ENCODE measurements at regions not wholly inside any gene's neighbourhood (a gene's known extent, or its start where the extent isn't known, plus 50 kb on each side); places are given as distances from the start of the nearest gene placed in this dataset.

- 74% methylated on average over 2 of the region's 2 CpGs for WGBS
- Histone ChIP-seq H3K27ac (replicated peaks in 1 of 4) (no peak overlapping the region), H3K27me3 (no peaks in the 10 kb centered on the region), H3K9me3 (peaks cover 0 to 10% (median 4%) of the 10 kb centered on the region in 4 donors), H3K36me3 (no peaks in the 10 kb centered on the region), H3K4me1 (no peaks in the 10 kb centered on the region), H3K4me3 (no peak overlapping the region)
- no peak for DNase-seq (ENCODE audit: extremely low spot score)
- TF ChIP-seq EP300 (IDR thresholded peaks at IDR 0.05) (no peak), POLR2A (IDR thresholded peaks at IDR 0.05; ENCODE audit: low read depth) (no peak), POLR2AphosphoS5 (IDR thresholded peaks at IDR 0.05) (no peak), CTCF (IDR thresholded peaks at IDR 0.05) (no peak)
- intact Hi-C loops (cut with DNase I): no loop called here
These were observed 204.9 kb upstream of the USP24 start for GRCh38 chr1:55420026-55420425.

- Histone ChIP-seq H3K9me3 (peaks cover 0 to 10% (median 4%) of the 10 kb centered on the region in 4 donors), H3K27me3 (no peaks in the 10 kb centered on the region), H3K4me1 (no peaks in the 10 kb centered on the region), H3K4me3 (no peak overlapping the region), H3K27ac (replicated peaks in 1 of 4) (no peak overlapping the region), H3K36me3 (no peaks in the 10 kb centered on the region)
- DNase-seq (ENCODE audit: extremely low spot score): peak; percentile 72
- TF ChIP-seq POLR2A (IDR thresholded peaks at IDR 0.05; ENCODE audit: low read depth) (no peak), EP300 (IDR thresholded peaks at IDR 0.05) (no peak), POLR2AphosphoS5 (IDR thresholded peaks at IDR 0.05) (no peak)
- intact Hi-C loops (cut with DNase I): no loop called here
- 81% methylated on average over 10 of the region's 10 CpGs for WGBS
These were observed 203.2 kb upstream of the USP24 start for GRCh38 chr1:55418208-55419000.

DNA sequence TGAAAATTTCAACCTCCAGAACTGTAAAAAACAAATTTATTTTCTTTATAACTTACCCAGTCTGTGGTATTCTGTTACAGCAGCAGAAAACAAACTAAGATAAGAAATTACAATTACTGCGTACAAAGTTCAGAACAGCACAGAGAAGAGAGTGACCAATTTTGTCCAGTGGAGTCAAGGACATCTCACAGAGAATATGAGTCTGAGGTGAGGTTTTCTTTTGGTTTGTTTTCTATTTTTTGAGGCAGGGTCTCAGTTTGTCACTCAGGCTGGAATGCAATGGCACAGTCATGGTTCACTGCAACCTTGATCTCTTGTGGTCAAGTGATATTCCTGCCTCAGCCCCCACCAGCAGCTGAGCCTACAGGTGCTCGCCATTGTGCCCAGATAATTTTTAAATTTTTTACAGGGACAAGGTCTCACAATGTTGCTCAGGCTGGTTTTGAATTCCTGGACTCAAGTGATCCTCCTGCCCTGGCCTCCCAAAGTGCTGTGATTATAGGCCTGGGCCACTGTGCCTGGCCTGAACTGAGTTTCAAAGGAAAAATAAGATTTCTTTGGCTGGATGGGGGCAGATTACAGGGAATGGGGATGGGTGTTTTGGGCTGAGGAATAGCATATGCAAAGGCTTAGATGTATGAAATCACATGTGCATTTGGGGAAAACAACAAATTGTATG is 201.1 kb upstream of the USP24 start:
- no peak for DNase-seq (ENCODE audit: extremely low spot score)
- Histone ChIP-seq H3K9me3 (peaks cover 0 to 7% (median 3%) of the 10 kb centered on the region in 4 donors), H3K4me3 (no peak overlapping the region), H3K27me3 (no peaks in the 10 kb centered on the region), H3K27ac (replicated peaks in 1 of 4) (no peak overlapping the region), H3K4me1 (no peaks in the 10 kb centered on the region), H3K36me3 (no peaks in the 10 kb centered on the region)
- intact Hi-C loops (cut with DNase I): no loop called here
- WGBS: 90% methylated on average over 2 of the region's 2 CpGs
- TF ChIP-seq EP300 (IDR thresholded peaks at IDR 0.05) (no peak), POLR2AphosphoS5 (IDR thresholded peaks at IDR 0.05) (no peak), CTCF (IDR thresholded peaks at IDR 0.05) (no peak), POLR2A (IDR thresholded peaks at IDR 0.05; ENCODE audit: low read depth) (no peak)

DNA sequence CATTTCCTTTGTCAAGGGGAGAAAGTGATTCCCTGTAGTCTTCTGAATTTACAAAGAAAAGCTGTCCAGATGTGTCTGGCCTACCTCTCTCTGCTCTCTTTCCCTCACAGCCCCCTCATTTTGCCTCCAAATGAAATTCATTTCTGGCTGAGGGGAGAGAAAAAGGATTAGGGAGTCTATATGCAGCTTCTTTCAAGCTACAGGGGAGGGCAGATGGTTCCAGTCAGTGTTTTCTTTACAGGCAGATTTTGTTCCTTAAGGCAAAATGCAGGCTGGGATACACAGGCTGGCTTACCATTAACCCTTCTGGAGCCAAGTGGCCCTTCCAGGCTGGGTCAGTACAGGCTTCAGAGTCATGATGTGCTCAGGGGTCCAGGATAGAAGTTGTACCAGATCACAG is 198.1 kb upstream of the USP24 start:
- Histone ChIP-seq H3K4me1 (no peaks in the 10 kb centered on the region), H3K9me3 (peaks cover 0 to 7% (median 3%) of the 10 kb centered on the region in 4 donors), H3K27ac (replicated peaks in 1 of 4) (no peak overlapping the region), H3K27me3 (no peaks in the 10 kb centered on the region), H3K4me3 (no peak overlapping the region), H3K36me3 (no peaks in the 10 kb centered on the region)
- TF ChIP-seq EP300 (IDR thresholded peaks at IDR 0.05): no peak
- no peak for TF ChIP-seq POLR2AphosphoS5 (IDR thresholded peaks at IDR 0.05)
- intact Hi-C loops (cut with DNase I): no loop called here
- no peak for DNase-seq (ENCODE audit: extremely low spot score)

DNA sequence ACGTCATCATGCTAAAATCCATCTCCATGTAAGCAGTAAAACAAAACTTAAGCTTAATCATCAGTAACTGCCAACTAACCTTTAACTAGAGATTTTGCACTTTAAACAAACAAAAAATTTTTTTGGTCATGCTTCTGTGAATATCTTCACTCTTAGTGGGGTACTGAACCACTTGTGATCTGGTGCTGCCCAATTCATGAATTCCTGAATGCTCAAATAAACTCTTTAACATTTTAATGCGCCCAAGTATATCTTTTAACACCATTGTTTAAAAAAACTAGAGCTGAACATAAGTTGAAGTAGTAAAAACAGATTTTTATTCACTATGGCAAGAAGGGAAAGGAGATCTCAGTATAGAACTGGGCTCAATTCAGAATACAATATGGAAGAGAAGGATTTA is 196.9 kb upstream of the USP24 start:
- no peak for TF ChIP-seq CTCF (IDR thresholded peaks at IDR 0.05)
- intact Hi-C loops (cut with DNase I): no loop called here
- Histone ChIP-seq H3K36me3 (no peaks in the 10 kb centered on the region), H3K9me3 (peaks cover 0 to 7% (median 3%) of the 10 kb centered on the region in 4 donors), H3K27me3 (no peaks in the 10 kb centered on the region), H3K4me1 (no peaks in the 10 kb centered on the region), H3K4me3 (no peak overlapping the region), H3K27ac (replicated peaks in 1 of 4) (no peak overlapping the region)
- WGBS: 79% methylated on average over 2 of the region's 2 CpGs
- DNase-seq (ENCODE audit: extremely low spot score): no peak
